ENCODE measurements at regions not wholly inside any gene's neighbourhood (a gene's known extent, or its start where the extent isn't known, plus 50 kb on each side); places are given as distances from the start of the nearest gene placed in this dataset.

DNA sequence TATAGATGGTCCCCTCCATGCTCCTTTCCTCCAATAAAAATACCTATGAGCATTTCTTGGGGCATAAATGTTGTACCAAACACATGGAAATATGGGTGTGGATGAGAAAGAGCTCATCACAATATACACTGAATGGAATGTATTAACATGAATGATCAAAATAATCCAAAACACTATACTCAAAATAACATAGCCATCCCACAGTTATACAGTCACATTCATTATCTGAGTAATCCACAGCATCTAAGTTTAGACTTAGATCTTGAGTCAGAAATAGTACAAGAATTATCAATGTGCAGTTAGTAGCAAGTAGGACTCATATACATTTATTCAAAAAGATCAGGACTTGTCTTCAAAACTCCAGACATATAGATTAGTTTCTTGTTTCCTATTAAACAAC, 175.2 kb upstream of the NREP start:
- ChIA-PET CTCF (no interaction called here), POLR2A (ENCODE audit: unreplicated experiment) (no interaction called here)
- no peaks in the 10 kb centered on the region for H3K4me1 ChIP-seq (replicated peaks; ENCODE audit: insufficient read depth)
- no peak for TF ChIP-seq EZH2 (IDR thresholded peaks at IDR 0.05; ENCODE audit: low read depth)
- TF ChIP-seq, protein P1, sequence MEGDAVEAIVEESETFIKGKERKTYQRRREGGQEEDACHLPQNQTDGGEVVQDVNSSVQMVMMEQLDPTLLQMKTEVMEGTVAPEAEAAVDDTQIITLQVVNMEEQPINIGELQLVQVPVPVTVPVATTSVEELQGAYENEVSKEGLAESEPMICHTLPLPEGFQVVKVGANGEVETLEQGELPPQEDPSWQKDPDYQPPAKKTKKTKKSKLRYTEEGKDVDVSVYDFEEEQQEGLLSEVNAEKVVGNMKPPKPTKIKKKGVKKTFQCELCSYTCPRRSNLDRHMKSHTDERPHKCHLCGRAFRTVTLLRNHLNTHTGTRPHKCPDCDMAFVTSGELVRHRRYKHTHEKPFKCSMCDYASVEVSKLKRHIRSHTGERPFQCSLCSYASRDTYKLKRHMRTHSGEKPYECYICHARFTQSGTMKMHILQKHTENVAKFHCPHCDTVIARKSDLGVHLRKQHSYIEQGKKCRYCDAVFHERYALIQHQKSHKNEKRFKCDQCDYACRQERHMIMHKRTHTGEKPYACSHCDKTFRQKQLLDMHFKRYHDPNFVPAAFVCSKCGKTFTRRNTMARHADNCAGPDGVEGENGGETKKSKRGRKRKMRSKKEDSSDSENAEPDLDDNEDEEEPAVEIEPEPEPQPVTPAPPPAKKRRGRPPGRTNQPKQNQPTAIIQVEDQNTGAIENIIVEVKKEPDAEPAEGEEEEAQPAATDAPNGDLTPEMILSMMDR (conservative IDR thresholded peaks at IDR 0.05) = no peak
- H3K4me3 ChIP-seq = no peak overlapping the region
- no peak overlapping the region for H3K4me2 ChIP-seq
- H2AFZ ChIP-seq = no peak overlapping the region
- H3K9me2 ChIP-seq (ENCODE audit: insufficient read depth) = no peaks in the 10 kb centered on the region
- H3K9me3 ChIP-seq (ENCODE audit: insufficient read depth, low read depth) = no peaks in the 10 kb centered on the region
- no peaks in the 10 kb centered on the region for H3K27me3 ChIP-seq (ENCODE audit: insufficient read depth, low read depth)
- no peaks in the 10 kb centered on the region for H4K20me1 ChIP-seq (ENCODE audit: insufficient read depth)
- no TSS peak for BruUV-seq (replicated peaks)
- intact Hi-C loops (cut with micrococcal nuclease; ENCODE audit: unreplicated experiment) = no loop called here
- H3K27ac ChIP-seq = no peak overlapping the region
- H3K79me2 ChIP-seq (ENCODE audit: low read depth) = no peaks in the 10 kb centered on the region
- no peak for DNase-seq
- no peaks in the 10 kb centered on the region for H3K36me3 ChIP-seq (ENCODE audit: low read depth)
- no peaks in the 10 kb centered on the region for H3F3A ChIP-seq (ENCODE audit: insufficient read depth, low read depth)

GRCh38 chr5:111931655-111932054, 174.7 kb upstream of the NREP start:
- no peaks in the 10 kb centered on the region for H3K79me2 ChIP-seq (ENCODE audit: low read depth)
- no peak overlapping the region for H3K4me3 ChIP-seq
- H3K4me1 ChIP-seq (replicated peaks; ENCODE audit: insufficient read depth) = no peaks in the 10 kb centered on the region
- CTCF ChIA-PET = no interaction called here
- H3K9me3 ChIP-seq (ENCODE audit: insufficient read depth, low read depth) = no peaks in the 10 kb centered on the region
- H4K20me1 ChIP-seq (ENCODE audit: insufficient read depth) = no peaks in the 10 kb centered on the region
- no peak overlapping the region for H3K4me2 ChIP-seq
- POLR2A ChIA-PET (ENCODE audit: unreplicated experiment) = no interaction called here
- no peak for DNase-seq
- no peak for TF ChIP-seq EZH2 (IDR thresholded peaks at IDR 0.05; ENCODE audit: low read depth)
- TF ChIP-seq, protein P1 (conservative IDR thresholded peaks at IDR 0.05) = no peak
- BruUV-seq (replicated peaks) = no TSS peak
- H3K27ac ChIP-seq = no peak overlapping the region
- intact Hi-C loops (cut with micrococcal nuclease; ENCODE audit: unreplicated experiment) = no loop called here
- no peaks in the 10 kb centered on the region for H3K36me3 ChIP-seq (ENCODE audit: low read depth)
- no peak overlapping the region for H2AFZ ChIP-seq
- no peaks in the 10 kb centered on the region for H3K27me3 ChIP-seq (ENCODE audit: insufficient read depth, low read depth)
- no peaks in the 10 kb centered on the region for H3K9me2 ChIP-seq (ENCODE audit: insufficient read depth)
- no peaks in the 10 kb centered on the region for H3F3A ChIP-seq (ENCODE audit: insufficient read depth, low read depth)

- H4K20me1 ChIP-seq (ENCODE audit: insufficient read depth) = no peaks in the 10 kb centered on the region
- no peaks in the 10 kb centered on the region for H3K79me2 ChIP-seq (ENCODE audit: low read depth)
- no peak overlapping the region for H3K27ac ChIP-seq
- no peak for TF ChIP-seq EZH2 (IDR thresholded peaks at IDR 0.05; ENCODE audit: low read depth)
- TF ChIP-seq, protein P1 (conservative IDR thresholded peaks at IDR 0.05) = no peak
- H3K4me2 ChIP-seq = no peak overlapping the region
- no TSS peak for BruUV-seq (replicated peaks)
- H3F3A ChIP-seq (ENCODE audit: insufficient read depth, low read depth) = no peaks in the 10 kb centered on the region
- H2AFZ ChIP-seq = no peak overlapping the region
- no peaks in the 10 kb centered on the region for H3K27me3 ChIP-seq (ENCODE audit: insufficient read depth, low read depth)
- no peaks in the 10 kb centered on the region for H3K9me2 ChIP-seq (ENCODE audit: insufficient read depth)
- no peaks in the 10 kb centered on the region for H3K4me1 ChIP-seq (replicated peaks; ENCODE audit: insufficient read depth)
- intact Hi-C loops (cut with micrococcal nuclease; ENCODE audit: unreplicated experiment) = no loop called here
- no peak overlapping the region for H3K4me3 ChIP-seq
- H3K9me3 ChIP-seq (ENCODE audit: insufficient read depth, low read depth) = no peaks in the 10 kb centered on the region
- ChIA-PET CTCF (no interaction called here), POLR2A (ENCODE audit: unreplicated experiment) (no interaction called here)
- DNase-seq = no peak
- no peaks in the 10 kb centered on the region for H3K36me3 ChIP-seq (ENCODE audit: low read depth)
Observed at GRCh38 chr5:111930905-111931461, 174.0 kb upstream of the NREP start.
